Activated T-cell treated with anti-CD3 and anti-CD28 coated beads for 4 hours (primary cell): ENCODE measurements at regions not wholly inside any gene's neighbourhood (a gene's known extent, or its start where the extent isn't known, plus 50 kb on each side); places are given as distances from the start of the nearest gene placed in this dataset.

Experiments used
- DNase-seq: peaks from one replicate; pipeline ENCODE4 v3.0.0-alpha.2; 2020

DNA sequence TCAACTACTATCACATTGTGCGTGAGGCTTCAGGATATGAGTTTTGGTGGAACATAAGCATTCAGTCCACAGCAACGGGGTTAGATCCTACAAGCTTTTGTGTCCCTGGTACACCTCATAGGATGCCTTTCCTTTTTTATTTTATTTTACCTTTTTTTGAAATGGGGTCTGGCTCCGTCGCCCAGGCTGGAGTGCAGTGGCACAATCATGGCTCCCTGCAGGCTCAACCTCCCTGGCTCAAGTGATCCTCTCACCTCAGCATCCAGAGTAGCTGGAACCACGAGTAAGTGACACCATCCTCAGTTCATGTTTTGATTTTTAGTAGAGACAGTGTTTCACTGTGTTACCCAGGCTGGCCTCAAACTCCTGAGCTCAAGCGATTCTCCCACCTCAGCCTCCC, 86.0 kb upstream of the RAI14 start:
- no peak for DNase-seq

DNA sequence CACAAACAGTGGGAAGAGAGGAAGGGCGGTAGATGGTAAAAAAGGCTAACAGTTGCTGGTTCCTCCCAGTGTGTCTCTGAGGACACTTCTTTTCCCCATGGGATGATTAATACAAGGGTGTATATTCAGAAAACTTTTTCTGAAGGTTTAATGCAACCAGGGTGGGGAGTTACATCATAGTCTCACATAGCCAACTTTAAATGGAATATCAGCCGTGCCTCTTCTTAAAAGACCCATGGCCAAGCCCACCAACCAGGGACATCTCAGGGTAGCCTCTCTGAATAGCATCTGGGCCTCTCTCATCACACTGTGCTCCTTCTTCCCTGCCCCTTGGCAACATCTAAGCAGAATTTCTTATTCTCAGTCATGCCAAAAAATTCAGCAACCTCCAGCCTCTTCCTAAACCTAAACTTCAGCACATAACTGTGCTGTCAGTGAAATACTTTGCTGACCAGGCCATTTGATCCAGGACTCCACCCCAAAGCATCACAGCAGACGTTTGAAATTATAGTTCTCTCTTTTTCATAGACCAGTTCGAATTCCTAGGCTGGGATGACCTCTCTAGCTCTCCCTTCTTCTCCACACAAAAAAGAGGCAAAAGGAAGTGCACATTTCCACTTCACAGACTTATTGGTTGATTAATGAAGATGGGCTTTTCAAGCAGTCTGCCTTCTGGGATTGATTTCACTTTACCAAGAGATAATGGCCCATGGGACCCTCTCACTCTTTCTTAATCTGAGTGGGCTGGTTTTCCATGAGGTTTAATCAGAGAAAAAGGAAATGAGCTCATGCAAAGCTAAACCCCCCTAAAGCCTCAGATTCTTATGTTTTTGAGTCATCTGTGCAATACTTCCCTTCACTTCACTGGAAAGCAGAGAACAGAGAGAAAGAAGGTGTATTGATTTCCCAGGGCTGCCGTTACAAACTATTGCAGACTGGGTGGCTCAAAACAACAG, 85.1 kb upstream of the RAI14 start:
- DNase-seq, result no peak

DNA sequence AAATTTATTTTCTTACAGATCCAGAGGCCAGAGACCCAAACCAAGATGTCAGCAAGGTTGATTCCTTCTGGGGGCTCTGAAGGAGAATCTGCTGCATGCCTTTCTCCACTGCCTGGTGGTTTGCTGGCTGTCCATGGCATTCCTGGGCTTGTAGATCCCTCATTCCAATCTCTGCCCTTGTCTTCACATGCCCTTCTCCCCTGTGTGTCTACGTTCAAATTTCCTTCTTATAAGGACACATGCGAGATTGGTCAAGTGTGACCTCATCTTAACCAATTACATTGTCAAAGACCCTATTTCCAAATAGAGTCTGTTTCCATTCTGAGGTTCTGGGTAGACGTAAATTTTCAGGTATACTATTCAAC, 84.5 kb upstream of the RAI14 start:
- no peak for DNase-seq

DNA sequence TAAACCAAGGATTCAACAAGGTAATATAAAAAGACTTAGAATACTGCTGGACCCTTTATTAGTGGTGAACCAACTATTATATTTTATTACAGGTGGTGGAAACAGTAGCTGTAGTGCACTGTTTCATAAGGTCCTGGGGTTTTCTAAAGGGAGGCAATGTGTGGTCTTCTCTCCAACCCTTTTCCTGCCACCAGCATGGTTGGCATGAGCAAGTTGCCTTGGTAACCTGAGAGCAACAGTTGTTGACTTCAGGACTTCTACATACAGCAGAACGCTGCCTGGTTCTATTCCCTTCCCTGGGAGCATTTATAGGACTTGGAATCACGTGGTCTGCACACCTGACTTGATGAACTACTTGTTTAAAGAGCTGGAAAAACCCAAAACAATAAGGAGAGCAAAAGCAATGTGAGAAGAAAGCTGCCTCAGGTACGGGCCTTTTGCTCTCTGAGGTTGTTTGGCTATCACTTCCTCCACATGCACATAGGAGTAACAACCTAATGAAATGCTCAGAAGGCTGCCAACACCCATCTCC, 81.1 kb upstream of the RAI14 start:
- no peak for DNase-seq

DNA sequence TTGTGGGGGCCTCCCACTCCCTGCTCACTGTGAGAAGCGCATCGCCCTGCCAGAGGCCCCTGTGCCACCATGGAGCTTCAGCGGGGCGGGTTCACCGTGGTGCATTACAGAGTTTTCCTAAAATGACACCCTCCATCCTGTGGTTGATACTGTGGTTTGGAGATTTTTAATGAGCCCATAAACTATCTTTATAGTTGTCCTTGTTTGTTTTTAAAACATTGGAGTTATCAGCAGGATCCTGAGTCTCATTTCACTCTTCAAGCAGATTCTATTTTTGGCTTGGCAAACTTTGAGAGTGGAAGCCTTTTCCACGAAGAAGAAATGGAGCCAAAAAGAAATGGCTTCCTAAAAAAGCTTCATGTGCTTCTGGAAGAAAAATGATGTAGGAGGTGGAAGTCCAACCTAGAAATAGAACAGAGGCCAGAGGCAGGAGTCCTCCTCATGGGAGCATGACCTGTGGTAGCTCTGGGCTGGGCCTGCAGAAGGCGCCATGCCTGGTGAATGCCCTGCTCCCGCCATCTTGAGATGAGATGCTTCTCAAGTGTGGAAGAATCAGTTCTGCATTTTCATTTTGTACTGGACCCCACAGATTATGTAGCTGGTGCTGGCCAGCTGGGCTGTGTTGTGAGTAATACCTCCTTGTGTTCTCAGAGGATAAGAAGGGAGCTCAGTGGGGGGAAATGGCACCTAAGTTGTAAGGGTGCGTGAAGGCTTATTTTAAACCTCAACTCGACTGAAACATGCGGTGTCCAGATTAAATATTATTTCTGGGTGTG, 79.0 kb upstream of the RAI14 start:
- DNase-seq, result no peak

DNA sequence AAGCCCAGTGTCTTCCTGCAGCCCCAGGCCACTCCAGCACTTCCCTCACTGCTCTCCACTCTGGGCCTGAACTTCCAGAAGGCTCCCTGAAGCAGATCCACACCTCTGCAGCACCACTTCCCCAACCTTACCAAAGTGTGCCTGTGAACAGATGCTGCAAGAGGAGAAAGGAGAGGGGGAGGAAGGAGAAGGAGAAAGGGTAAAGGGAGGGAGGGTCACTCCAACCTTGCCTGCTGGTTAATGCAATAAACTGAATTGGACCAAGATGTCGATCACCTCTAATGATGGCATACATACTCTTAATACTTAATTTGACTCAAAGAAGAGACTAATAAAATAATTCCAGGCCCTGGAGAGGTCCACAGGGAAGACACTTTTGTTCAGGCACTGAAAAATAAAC, 77.2 kb upstream of the RAI14 start:
- no peak for DNase-seq

DNA sequence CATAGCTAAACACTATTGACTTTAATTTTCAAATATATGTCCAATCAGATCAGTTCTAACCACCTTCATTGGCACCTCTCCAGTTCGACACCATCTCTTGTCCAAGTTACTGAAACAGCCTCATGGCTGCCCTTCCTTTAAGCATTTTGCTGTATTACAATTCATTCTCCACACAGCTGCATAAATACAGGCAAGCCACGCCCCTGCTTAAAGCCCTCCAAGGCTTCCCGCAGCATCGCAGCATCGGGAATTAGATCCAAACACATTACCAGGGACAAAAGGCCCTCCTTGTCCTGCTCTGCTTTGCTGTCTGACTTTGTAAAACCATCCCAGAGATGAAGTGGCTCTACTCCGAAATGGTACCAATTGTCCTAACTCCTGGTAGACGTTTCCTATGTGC, 75.1 kb upstream of the RAI14 start:
- no peak for DNase-seq

DNA sequence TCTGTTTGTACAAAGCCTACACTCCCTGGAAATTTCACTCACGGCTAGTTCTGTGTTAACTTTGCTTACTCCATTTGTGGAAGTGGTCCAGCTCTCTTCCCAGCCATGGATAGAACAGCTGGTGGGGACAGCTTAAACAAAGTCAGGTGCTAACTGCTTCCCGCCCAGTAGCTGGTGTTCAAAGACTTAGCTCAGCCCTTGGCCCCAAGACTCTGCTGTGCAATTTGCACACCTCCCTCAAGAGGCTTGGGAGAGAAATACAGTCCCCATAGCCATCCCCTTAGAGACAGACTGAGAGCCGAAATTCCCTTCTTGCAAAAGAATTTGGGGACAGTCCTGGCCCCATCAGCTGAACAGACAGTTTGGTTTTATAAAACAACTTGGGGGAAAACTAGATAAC, 73.8 kb upstream of the RAI14 start:
- DNase-seq, result no peak

DNA sequence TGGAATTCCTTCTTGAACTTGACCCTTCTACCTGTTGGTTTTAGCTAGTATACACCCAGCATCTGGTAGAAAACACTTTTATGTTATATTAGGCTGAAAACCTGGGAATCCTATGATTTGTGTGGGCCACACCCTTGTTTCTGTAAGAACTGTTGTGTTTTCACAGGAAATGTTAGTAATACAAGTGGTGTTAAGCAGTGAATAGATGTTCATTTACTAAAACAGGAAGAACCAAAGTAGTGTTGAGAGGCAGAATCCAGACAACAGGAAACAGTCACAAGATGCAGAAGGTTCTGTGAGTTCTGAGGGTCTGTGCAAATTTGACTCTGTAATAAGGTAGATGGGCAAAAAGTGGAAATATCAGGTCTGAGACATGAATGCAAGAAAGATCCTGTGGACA, 73.0 kb upstream of the RAI14 start:
- DNase-seq, result no peak

DNA sequence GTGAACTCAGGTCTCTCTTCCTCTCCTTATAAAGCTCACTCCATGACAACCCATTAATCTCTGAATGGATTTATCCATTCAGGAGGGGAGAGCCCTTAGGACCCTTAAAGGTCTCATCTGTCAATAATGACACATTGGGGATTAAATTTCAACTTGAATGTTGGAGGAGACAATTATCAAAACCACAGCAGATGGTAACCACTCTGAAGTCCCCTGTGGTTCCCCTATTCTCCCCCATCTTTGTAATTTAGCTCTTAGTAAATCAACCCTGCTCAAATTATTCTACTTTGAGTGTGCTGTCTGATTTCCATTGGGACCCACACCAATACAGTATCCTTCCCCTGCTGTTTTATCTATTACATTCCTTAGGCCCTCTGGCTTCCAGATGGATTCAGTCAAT, 72.0 kb upstream of the RAI14 start:
- no peak for DNase-seq

DNA sequence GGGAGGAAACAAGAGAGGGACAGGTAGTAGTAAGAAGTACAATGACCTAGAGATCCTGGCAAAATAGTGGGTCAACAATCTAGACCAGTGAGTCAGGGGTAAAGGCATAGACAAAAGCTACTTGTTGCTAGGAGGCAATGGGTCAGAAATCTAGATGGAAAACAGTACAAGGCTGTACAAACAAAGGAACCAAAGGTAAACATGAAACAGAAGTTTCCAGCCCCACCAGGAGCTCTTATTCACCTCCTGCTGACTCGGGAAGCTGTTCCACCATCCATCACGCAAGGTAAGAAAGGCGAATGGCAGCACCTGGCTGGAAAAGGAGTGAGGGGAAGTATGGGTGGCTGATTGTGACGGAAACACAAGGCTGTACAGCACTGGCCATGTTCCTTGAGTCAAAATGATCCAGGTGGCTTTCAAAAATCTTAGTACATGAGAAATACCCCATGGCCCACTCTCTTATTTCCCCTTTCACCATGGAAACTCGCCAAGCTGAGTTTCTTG, 70.5 kb upstream of the RAI14 start:
- no peak for DNase-seq

DNA sequence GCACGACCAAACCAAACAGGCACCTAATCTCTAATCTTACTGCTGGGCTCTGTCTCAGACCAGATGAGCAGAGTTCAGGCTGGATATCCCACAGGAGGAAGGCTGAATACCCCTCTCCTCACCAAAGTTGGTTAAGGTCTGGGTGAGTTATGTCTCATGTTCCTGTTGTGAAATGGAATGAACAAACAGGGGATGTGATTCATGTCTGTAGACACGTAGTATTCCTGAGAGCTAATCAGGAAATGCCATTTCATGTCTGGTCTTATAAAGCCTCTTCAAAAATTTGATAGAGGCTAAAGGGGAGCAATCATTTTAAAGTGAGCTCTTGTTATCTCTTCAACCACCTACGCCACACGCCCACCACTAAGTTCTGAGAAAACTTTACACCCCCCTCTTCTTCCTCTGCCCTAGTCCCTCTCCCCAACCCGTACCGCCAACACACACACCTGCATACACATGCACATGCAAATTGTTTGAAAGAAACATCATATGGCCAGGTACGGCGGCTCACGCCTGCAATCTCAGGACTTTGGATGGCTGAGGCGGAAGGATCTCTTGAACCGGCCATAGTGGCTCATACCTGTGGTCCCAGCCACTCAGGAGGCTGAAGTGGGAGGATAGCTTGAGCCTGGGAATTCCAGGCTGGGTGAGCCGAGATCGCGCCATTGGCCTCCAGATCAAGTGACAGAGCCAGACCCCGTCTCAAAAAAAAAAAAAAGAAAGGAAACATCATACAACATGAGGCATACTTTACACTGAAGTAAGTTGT, 69.8 kb upstream of the RAI14 start:
- no peak for DNase-seq

DNA sequence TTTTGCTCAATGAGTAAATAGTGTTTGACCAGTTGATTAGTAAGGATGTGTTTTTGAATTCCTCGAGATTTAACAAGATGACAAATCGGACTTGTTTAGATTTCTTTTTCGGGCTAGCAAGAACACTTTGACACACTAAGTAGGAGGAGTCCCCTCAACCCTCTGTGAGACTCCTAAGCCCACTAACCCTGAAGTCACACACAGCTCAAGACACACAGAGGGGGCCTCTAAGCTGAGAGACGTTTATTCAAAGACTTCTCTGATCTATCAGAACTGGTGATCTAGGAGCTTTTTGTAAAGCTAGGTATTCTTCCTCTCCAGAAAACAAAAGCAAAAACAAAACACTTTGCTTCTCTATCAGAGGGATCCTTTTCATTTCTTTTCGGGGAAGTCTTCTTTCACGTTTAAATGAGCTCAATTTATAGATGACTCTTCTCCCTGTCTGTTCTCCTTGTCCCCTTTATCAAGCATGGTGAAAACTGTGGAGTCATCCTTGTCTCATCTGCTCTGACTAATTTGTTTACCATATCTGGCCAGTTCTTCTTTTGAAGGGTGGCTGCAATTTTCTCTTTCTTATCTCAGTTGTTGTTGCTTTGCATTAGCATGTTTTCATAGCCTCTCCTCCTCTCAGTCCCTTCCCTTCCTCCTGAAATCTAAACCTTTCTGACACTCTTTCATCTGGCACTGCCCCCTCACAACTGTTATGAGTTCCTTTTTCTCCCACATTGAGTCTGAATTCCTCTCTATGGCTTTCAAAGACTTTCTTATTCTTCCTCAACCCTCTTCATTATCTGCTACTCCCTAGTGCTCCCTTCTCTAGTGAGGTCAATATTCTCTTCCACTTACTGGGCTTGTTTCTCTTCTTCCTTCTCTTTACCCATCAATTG, 68.5 kb upstream of the RAI14 start:
- no peak for DNase-seq

DNA sequence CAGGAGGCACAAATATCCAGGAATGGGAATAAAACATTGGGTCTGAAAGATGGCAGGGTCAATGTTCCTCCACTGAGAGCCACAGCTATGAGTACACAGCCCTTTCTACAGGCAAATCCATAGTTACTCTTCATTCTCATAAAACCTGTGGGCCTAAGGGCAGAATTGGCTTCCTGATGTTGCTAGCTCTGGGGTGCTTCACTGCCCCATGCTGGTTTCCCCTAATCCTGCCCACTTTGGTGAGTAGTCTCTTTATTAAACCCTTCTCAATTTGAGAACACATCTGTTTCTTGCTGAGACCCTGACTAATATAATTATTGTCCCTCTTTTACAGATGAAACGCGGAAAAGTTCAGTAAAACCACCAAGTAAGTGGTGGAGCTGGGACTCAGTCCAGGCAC, 66.3 kb upstream of the RAI14 start:
- no peak for DNase-seq

DNA sequence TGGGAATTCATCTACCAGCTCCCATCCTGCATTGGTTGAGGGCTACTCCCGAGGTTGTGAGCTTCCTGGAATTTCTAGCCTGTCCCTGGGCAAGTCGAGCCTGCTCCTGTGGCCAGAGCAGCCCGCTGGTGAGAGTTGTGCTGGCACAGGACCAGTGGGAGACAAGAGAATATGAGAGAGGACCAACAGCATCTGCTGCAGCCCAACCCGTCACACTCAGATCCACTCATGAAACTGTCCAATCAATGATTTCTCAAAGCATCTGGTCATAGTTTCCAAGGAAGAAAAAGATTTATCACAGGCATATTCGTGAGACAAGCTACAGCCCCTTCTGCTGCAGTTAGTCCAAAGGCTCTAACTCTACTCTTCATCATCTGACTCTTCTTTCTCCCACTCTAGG, 64.4 kb upstream of the RAI14 start:
- no peak for DNase-seq

DNA sequence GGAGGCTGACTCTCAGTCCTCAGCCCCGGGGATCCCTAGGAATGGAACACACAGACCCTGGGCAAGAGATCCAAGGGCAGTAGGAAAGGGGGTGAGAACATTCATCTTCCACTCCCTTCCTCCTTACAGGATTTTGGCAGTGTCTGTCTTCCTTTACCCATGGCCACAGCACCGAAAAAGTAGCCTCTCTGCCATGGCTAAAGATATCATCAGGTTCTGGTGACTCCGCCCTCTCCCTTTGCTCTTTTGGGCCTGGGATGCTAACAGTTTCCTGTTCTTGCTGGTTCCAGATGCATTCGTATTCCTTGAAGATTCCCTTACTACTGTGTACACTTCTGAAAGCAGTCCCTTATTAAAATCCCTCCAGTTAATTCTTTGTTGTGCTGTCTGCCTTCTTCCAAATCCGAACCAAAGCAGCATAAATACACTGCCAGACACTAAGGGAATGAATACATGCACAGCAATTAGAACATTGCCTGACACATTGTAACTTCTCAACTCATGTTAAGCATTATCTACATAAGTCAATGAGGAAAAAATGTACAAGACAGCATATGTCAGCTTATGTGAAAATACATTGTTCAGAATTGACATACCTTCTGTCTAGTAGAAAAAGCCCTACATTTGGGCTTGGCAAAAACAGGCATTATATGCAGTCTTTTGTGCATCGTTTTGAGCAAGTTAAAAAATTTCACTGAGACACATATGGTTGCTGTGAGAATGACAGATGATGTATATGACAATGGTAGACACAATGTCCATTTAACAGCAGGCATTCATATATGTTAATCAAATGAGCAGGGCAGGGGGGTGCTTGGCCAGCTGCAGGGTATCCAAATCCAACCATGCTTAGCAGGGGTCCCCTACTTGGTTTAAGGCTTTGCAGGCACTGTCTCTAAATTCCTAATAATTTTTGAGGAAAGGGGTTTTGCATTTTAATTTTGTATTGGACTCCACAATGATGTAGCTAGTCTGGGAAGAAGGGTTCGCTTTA, 58.8 kb upstream of the RAI14 start:
- DNase-seq, result no peak

DNA sequence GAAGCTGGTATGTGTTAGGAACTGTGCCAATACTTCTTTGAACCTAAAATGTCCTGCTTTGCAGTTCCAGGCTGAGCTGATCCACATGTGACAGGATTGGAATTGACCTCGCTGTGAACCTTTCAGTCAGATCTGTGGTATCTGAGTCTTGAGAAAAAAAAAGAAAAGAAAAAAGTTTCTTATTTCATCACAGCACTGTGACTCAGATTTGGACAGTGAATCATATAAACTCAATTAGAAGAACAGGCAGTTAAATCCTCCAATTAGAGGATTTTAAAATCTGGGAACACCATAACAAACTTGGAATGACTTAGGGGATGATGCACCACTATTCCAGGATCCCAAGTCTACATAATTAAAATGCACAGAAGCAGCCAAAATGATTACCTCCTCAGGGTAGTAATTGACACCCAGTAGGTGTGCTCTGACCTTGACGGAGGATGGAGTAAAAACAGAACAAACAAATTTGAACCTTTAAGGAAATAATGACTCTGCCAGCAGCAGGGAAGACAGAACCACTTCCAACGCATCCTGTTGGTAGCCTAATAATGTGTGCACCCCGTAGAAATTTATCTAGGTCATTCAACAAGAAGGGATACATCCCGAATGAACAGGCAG, 57.8 kb upstream of the RAI14 start:
- no peak for DNase-seq

DNA sequence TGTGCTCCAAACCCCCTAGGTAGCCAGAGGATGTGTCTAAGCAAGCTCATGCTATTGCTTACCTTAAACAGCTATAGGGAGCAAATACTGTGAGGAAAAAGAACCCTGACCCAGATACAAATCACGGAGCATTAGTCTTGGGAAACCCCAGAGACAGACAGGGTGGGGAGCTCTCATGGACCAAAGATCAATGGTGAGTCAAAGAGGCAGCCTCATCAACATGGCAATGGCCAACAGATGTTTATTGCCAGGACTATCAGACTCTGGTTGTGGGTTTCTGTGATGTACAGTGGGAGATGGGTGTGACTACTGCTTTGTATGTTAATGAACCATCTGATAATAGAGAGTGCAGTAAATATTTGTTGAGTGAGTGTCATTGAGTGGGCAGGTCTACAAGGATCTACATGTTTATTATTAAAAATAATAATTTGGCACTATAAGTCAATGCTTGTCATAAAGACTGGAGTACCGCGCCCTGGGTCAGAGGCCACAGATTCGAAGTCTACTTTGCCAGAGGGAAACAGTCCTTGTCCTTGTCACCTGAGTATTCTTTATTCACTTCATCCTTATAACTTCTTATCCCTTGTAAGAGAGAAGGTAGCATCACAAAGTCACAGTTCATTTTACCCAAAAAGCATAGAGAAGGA, 56.5 kb upstream of the RAI14 start:
- DNase-seq, result no peak

DNA sequence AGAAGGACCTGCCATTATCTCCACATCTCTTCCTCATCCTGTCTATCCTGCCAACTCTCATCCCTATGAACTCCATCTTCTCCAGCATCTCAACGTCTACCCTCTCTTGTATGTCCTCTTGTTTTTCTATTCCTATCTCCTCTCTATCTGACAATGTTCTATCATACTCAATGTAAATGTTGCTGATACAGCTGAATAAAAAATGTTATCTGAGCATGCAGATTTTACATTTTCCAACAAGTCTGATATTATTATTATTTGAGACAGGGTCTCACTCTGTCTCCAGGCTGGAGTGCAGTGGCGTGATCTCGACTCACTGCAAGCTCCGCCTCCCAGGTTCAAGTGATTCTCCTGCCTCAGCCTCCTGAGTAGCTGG, 56.0 kb upstream of the RAI14 start:
- DNase-seq, result no peak

DNA sequence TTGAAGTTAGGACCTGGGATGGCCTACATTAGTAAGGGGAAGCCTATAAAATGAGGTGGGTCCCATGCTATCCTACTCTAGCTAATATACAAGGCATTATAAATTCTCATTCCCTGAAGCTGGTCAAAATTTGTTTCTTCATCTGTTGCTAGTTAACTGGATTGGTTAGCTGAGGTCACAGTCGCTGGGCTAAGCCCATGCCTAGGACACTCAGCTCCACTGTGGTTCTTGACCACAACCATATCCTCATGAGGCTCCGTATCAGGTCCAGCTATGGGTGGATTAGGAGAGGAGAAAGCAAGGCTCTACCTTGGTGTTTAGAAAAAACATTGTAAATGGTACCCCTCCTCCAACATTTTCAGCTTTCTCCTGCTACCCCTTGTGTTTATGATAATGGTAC, 52.8 kb upstream of the RAI14 start:
- DNase-seq, result no peak
